H1 (cell line): ENCODE measurements at regions not wholly inside any gene's neighbourhood (a gene's known extent, or its start where the extent isn't known, plus 50 kb on each side); places are given as distances from the start of the nearest gene placed in this dataset.

Source experiments
- BCL11A ChIP-seq, 2 experiments: IDR thresholded peaks; one replicate each; pipeline ENCODE4 v1.6.1; 2011; ENCODE audit warnings: low read depth in 2 of 2, low read length in 2 of 2, mild to moderate bottlenecking in 2 of 2
- KDM5A ChIP-seq: fragments of 200-600 bp; IDR thresholded peaks from 2 replicates; pipeline ENCODE4 v1.7.1; 2012; ENCODE audit warnings: mild to moderate bottlenecking, low read length, inconsistent platforms, mixed read lengths
- POU5F1 ChIP-seq: IDR thresholded peaks from 2 replicates; pipeline ENCODE4 v1.6.1; 2011; ENCODE audit warnings: low read depth, mild to moderate bottlenecking, low read length, moderate library complexity
- RBBP5 ChIP-seq: IDR thresholded peaks from 2 replicates; pipeline ENCODE4 v1.7.1; 2012; ENCODE audit warnings: low read depth, mild to moderate bottlenecking, inconsistent platforms, low read length, moderate library complexity, borderline replicate concordance
- SP1 ChIP-seq: IDR thresholded peaks from 2 replicates; pipeline ENCODE4 v1.6.1; 2011; ENCODE audit warnings: low read depth, low read length
- TAF7 ChIP-seq: optimal IDR thresholded peaks from 2 replicates; pipeline ENCODE3; 2011; ENCODE audit warnings: low read depth, mild to moderate bottlenecking, inconsistent platforms, low read length, moderate library complexity, borderline replicate concordance
- TF ChIP-seq, protein P1 (sequence below): fragments of 300-600 bp; sonication (generic); IDR thresholded peaks from 2 replicates; pipeline ENCODE4 v1.7.1; 2012; ENCODE audit warnings: low read length, moderate library complexity, mild to moderate bottlenecking, inconsistent platforms; ENCODE audit not compliant: insufficient replicate concordance

DNA sequence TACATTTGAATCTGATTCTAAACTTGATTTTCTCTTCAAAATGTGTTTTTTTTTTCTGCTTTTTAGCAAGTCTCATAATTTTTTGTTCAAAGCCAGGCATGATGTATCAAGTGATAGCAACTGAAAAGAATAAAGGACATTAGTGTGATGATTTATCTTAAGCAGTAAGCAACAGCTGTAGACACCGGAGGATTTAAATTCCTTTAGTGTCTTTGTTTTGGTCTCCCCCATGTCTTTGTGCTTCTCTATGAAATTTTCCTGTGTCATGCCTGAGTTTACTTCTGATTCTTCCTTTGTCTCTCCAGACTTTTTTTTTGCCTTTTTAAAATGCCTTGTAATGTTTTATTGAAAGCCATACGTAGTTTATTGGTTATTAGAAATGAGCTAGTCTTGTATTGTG is 934.2 kb upstream of the RAG2 start (continued):
- TF ChIP-seq, protein P1, sequence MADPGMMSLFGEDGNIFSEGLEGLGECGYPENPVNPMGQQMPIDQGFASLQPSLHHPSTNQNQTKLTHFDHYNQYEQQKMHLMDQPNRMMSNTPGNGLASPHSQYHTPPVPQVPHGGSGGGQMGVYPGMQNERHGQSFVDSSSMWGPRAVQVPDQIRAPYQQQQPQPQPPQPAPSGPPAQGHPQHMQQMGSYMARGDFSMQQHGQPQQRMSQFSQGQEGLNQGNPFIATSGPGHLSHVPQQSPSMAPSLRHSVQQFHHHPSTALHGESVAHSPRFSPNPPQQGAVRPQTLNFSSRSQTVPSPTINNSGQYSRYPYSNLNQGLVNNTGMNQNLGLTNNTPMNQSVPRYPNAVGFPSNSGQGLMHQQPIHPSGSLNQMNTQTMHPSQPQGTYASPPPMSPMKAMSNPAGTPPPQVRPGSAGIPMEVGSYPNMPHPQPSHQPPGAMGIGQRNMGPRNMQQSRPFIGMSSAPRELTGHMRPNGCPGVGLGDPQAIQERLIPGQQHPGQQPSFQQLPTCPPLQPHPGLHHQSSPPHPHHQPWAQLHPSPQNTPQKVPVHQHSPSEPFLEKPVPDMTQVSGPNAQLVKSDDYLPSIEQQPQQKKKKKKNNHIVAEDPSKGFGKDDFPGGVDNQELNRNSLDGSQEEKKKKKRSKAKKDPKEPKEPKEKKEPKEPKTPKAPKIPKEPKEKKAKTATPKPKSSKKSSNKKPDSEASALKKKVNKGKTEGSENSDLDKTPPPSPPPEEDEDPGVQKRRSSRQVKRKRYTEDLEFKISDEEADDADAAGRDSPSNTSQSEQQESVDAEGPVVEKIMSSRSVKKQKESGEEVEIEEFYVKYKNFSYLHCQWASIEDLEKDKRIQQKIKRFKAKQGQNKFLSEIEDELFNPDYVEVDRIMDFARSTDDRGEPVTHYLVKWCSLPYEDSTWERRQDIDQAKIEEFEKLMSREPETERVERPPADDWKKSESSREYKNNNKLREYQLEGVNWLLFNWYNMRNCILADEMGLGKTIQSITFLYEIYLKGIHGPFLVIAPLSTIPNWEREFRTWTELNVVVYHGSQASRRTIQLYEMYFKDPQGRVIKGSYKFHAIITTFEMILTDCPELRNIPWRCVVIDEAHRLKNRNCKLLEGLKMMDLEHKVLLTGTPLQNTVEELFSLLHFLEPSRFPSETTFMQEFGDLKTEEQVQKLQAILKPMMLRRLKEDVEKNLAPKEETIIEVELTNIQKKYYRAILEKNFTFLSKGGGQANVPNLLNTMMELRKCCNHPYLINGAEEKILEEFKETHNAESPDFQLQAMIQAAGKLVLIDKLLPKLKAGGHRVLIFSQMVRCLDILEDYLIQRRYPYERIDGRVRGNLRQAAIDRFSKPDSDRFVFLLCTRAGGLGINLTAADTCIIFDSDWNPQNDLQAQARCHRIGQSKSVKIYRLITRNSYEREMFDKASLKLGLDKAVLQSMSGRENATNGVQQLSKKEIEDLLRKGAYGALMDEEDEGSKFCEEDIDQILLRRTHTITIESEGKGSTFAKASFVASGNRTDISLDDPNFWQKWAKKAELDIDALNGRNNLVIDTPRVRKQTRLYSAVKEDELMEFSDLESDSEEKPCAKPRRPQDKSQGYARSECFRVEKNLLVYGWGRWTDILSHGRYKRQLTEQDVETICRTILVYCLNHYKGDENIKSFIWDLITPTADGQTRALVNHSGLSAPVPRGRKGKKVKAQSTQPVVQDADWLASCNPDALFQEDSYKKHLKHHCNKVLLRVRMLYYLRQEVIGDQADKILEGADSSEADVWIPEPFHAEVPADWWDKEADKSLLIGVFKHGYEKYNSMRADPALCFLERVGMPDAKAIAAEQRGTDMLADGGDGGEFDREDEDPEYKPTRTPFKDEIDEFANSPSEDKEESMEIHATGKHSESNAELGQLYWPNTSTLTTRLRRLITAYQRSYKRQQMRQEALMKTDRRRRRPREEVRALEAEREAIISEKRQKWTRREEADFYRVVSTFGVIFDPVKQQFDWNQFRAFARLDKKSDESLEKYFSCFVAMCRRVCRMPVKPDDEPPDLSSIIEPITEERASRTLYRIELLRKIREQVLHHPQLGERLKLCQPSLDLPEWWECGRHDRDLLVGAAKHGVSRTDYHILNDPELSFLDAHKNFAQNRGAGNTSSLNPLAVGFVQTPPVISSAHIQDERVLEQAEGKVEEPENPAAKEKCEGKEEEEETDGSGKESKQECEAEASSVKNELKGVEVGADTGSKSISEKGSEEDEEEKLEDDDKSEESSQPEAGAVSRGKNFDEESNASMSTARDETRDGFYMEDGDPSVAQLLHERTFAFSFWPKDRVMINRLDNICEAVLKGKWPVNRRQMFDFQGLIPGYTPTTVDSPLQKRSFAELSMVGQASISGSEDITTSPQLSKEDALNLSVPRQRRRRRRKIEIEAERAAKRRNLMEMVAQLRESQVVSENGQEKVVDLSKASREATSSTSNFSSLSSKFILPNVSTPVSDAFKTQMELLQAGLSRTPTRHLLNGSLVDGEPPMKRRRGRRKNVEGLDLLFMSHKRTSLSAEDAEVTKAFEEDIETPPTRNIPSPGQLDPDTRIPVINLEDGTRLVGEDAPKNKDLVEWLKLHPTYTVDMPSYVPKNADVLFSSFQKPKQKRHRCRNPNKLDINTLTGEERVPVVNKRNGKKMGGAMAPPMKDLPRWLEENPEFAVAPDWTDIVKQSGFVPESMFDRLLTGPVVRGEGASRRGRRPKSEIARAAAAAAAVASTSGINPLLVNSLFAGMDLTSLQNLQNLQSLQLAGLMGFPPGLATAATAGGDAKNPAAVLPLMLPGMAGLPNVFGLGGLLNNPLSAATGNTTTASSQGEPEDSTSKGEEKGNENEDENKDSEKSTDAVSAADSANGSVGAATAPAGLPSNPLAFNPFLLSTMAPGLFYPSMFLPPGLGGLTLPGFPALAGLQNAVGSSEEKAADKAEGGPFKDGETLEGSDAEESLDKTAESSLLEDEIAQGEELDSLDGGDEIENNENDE: no peak
- TF ChIP-seq RBBP5 (no peak), BCL11A (IDR thresholded peaks at IDR 0.05; ENCODE audit: low read depth in 2 of 2, low read length in 2 of 2) (no peak), KDM5A (no peak), TAF7 (no peak), SP1 (no peak), POU5F1 (no peak)
